Astrocyte (in vitro differentiated cells and primary cell): ENCODE measurements at regions not wholly inside any gene's neighbourhood (a gene's known extent, or its start where the extent isn't known, plus 50 kb on each side); places are given as distances from the start of the nearest gene placed in this dataset.

ENCODE experiments used
- DNase-seq: peaks from one replicate; pipeline ENCODE4 v3.0.0-alpha.2; 2010; ENCODE audit warnings: low read depth
- FAIRE-seq: peaks from 2 replicates; lab custom pipeline; 2011; peaks lifted over from hg19 to GRCh38; lab: Jason Lieb, UNC
- H2AFZ ChIP-seq: 2 replicates; pipeline ENCODE4 v1.6.0; 2012; ENCODE audit warnings: low read depth, low read length, inconsistent platforms
- H3K27ac ChIP-seq: 2 replicates; pipeline ENCODE4 v1.5.1; 2011; ENCODE audit warnings: low read depth, low read length, inconsistent platforms
- H3K27me3 ChIP-seq: 2 replicates; pipeline ENCODE4 v1.6.0; 2011; ENCODE audit warnings: low read length, inconsistent platforms; ENCODE audit not compliant: insufficient read depth
- H3K36me3 ChIP-seq: 2 replicates; pipeline ENCODE4 v1.5.1; 2011; ENCODE audit warnings: low read length, inconsistent platforms; ENCODE audit not compliant: insufficient read depth
- H3K4me1 ChIP-seq: 2 replicates; pipeline ENCODE4 v1.5.1; 2011; ENCODE audit warnings: low read length, inconsistent platforms; ENCODE audit not compliant: insufficient read depth
- H3K4me2 ChIP-seq: 2 replicates; pipeline ENCODE4 v1.6.0; 2012; ENCODE audit warnings: low read length, inconsistent platforms
- H3K4me3 ChIP-seq: 2 replicates; pipeline ENCODE4 v1.5.1; 2011; ENCODE audit warnings: low read depth, mild to moderate bottlenecking, low read length, inconsistent platforms; ENCODE audit not compliant: insufficient read depth
- H3K79me2 ChIP-seq: 2 replicates; pipeline ENCODE4 v1.6.0; 2012; ENCODE audit warnings: mild to moderate bottlenecking, low read length, inconsistent platforms; ENCODE audit not compliant: insufficient read depth
- H3K9ac ChIP-seq: 2 replicates; pipeline ENCODE4 v1.6.0; 2012; ENCODE audit warnings: mild to moderate bottlenecking, low read length, inconsistent platforms
- H3K9me3 ChIP-seq: 2 replicates; pipeline ENCODE4 v1.5.1; 2012; ENCODE audit warnings: low read depth, mild to moderate bottlenecking, low read length, inconsistent platforms; ENCODE audit not compliant: insufficient read depth
- H4K20me1 ChIP-seq: 2 replicates; pipeline ENCODE4 v1.6.0; 2012; ENCODE audit warnings: low read length, inconsistent platforms; ENCODE audit not compliant: insufficient read depth
- H3K27ac Mint-ChIP-seq: one replicate; pipeline ENCODE4 v1.8.0; 2021; ENCODE audit warnings: mild to moderate bottlenecking, mixed read lengths; ENCODE audit not compliant: unreplicated experiment
- H3K27me3 Mint-ChIP-seq: one replicate; pipeline ENCODE4 v1.8.0; 2021; ENCODE audit warnings: low read depth, mixed read lengths; ENCODE audit not compliant: unreplicated experiment
- H3K36me3 Mint-ChIP-seq: one replicate; pipeline ENCODE4 v1.8.0; 2021; ENCODE audit warnings: low read depth, mixed read lengths; ENCODE audit not compliant: unreplicated experiment
- H3K4me1 Mint-ChIP-seq: one replicate; pipeline ENCODE4 v1.8.0; 2021; ENCODE audit warnings: low read depth, mixed read lengths; ENCODE audit not compliant: unreplicated experiment
- H3K4me3 Mint-ChIP-seq: one replicate; pipeline ENCODE4 v1.8.0; 2021; ENCODE audit warnings: mild to moderate bottlenecking, moderate library complexity, mixed read lengths; ENCODE audit not compliant: unreplicated experiment
- H3K9me3 Mint-ChIP-seq: one replicate; pipeline ENCODE4 v1.8.0; 2021; ENCODE audit warnings: mild to moderate bottlenecking, mixed read lengths; ENCODE audit not compliant: unreplicated experiment
- EZH2 ChIP-seq: IDR thresholded peaks from 2 replicates; pipeline ENCODE4 v1.6.1; 2012; ENCODE audit warnings: mild to moderate bottlenecking, low read length, inconsistent platforms; ENCODE audit not compliant: insufficient read depth
- TF ChIP-seq, protein P1 (sequence below): IDR thresholded peaks from 2 replicates; pipeline ENCODE4 v1.5.1; 2011; ENCODE audit warnings: low read depth, mild to moderate bottlenecking, inconsistent platforms, low read length, moderate library complexity; ENCODE audit not compliant: insufficient read depth

DNA sequence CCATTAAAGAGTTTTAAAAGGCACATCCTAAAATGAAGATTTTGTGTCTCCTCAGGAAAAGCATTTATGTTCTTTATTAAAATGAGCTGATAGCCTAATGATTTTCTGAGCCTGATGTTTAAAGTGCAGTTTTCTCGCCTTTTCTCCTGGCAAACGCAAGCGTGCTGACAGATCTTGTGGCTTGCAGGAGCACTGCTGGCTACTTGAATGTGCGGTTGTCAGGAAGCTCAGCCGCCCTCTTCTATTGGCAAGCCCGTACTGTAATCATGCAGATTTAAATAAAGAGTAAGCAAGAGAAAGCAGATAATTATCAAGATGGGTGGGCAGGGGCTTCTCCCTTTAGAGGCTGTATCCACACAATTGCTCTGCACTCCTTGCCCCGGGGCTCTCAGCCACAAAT lies 139.5 kb upstream of the SPHKAP start:
- Mint-ChIP-seq H3K27ac (no peak overlapping the region), H3K36me3 (no peaks in the 10 kb centered on the region), H3K27me3 (no peaks in the 10 kb centered on the region), H3K4me1 (no peaks in the 10 kb centered on the region), H3K4me3 (no peak overlapping the region), H3K9me3 (no peaks in the 10 kb centered on the region)
- no peaks in the 10 kb centered on the region for H3K4me1 ChIP-seq
- H2AFZ ChIP-seq = no peak overlapping the region
- no peaks in the 10 kb centered on the region for H3K27me3 ChIP-seq
- H3K9ac ChIP-seq = no peak overlapping the region
- DNase-seq (no peak), FAIRE-seq (no peak)
- H4K20me1 ChIP-seq = no peaks in the 10 kb centered on the region
- H3K27ac ChIP-seq = no peak overlapping the region
- H3K36me3 ChIP-seq = no peaks in the 10 kb centered on the region
- no peaks in the 10 kb centered on the region for H3K9me3 ChIP-seq
- H3K4me2 ChIP-seq = no peak overlapping the region
- no peaks in the 10 kb centered on the region for H3K79me2 ChIP-seq
- H3K4me3 ChIP-seq = no peak overlapping the region
- no peak for TF ChIP-seq EZH2
- TF ChIP-seq, protein P1, sequence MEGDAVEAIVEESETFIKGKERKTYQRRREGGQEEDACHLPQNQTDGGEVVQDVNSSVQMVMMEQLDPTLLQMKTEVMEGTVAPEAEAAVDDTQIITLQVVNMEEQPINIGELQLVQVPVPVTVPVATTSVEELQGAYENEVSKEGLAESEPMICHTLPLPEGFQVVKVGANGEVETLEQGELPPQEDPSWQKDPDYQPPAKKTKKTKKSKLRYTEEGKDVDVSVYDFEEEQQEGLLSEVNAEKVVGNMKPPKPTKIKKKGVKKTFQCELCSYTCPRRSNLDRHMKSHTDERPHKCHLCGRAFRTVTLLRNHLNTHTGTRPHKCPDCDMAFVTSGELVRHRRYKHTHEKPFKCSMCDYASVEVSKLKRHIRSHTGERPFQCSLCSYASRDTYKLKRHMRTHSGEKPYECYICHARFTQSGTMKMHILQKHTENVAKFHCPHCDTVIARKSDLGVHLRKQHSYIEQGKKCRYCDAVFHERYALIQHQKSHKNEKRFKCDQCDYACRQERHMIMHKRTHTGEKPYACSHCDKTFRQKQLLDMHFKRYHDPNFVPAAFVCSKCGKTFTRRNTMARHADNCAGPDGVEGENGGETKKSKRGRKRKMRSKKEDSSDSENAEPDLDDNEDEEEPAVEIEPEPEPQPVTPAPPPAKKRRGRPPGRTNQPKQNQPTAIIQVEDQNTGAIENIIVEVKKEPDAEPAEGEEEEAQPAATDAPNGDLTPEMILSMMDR = no peak

DNA sequence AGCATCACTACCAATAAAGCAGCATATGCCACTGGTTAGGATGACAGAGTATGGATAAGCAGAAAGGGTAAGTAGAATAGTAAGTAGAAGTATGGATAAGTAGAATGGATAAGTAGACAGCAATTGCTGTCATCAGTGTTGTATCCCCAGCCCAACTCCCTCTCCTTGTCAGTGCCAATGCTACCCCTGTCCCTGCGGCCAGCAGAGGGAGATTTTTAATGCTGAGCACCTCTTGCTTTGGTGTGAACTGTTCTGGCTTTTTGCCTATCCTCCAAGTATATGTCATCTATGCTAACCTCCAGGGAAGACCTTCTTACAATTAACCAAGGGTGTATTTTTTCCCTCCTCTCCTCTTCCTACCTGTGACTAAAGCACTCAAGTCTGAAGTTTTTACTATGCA lies 136.7 kb upstream of the SPHKAP start:
- Histone ChIP-seq H3K9me3 (no peaks in the 10 kb centered on the region), H2AFZ (no peak overlapping the region), H3K27me3 (no peaks in the 10 kb centered on the region), H3K4me1 (no peaks in the 10 kb centered on the region), H3K79me2 (no peaks in the 10 kb centered on the region), H3K36me3 (no peaks in the 10 kb centered on the region), H3K4me3 (no peak overlapping the region), H3K9ac (no peak overlapping the region), H3K4me2 (no peak overlapping the region), H4K20me1 (no peaks in the 10 kb centered on the region), H3K27ac (no peak overlapping the region)
- no peak for FAIRE-seq
- Mint-ChIP-seq H3K9me3 (no peaks in the 10 kb centered on the region), H3K4me1 (no peaks in the 10 kb centered on the region), H3K36me3 (no peaks in the 10 kb centered on the region), H3K27ac (no peak overlapping the region), H3K27me3 (no peaks in the 10 kb centered on the region), H3K4me3 (no peak overlapping the region)
- TF ChIP-seq EZH2 = no peak
- TF ChIP-seq, protein P1 = peak; percentile 17
- DNase-seq = peak; percentile 0

DNA sequence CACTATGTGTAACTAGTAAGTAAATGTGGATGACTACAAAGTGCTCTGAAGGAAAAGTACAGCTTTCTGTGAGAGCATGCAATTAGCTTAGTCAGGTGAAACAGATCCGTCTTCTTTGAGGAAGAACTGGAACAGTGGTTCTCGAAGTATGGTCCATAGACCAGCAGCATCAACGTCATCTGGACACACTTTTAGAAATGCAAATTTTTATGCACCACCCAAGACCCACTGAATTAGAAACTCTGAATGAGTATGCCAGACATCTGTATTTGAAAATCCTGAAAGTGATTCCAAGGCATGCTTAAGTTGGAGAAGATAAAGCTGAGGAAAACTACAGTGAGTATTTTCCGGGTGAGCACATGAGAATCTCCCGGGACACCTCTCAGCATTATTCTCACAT lies 130.7 kb upstream of the SPHKAP start:
- Histone ChIP-seq H3K36me3 (no peaks in the 10 kb centered on the region), H3K4me3 (no peak overlapping the region), H3K27ac (no peak overlapping the region), H3K79me2 (no peaks in the 10 kb centered on the region), H3K9me3 (peaks cover 7% of the 10 kb centered on the region), H3K9ac (no peak overlapping the region), H4K20me1 (no peaks in the 10 kb centered on the region), H2AFZ (no peak overlapping the region), H3K4me2 (no peak overlapping the region), H3K27me3 (no peaks in the 10 kb centered on the region), H3K4me1 (no peaks in the 10 kb centered on the region)
- Mint-ChIP-seq H3K9me3 (no peaks in the 10 kb centered on the region), H3K36me3 (no peaks in the 10 kb centered on the region), H3K27me3 (no peaks in the 10 kb centered on the region), H3K4me3 (no peak overlapping the region), H3K27ac (no peak overlapping the region), H3K4me1 (no peaks in the 10 kb centered on the region)
- TF ChIP-seq, protein P1 = no peak
- no peak for TF ChIP-seq EZH2
- DNase-seq (no peak), FAIRE-seq (no peak)
